Central memory CD4-positive, alpha-beta T cell (primary cell): ENCODE measurements at regions not wholly inside any gene's neighbourhood (a gene's known extent, or its start where the extent isn't known, plus 50 kb on each side); places are given as distances from the start of the nearest gene placed in this dataset.
"Not testable (repeated sequence)": the region's sequence is repeated elsewhere in the genome, so short reads cannot be mapped to it uniquely, and the experiment has no call there.

Experiments
- DNase-seq: peaks from one replicate; pipeline ENCODE4 v3.0.0; 2022

- DNase-seq = no peak
These were observed 175.6 kb upstream of the MYLIP start for GRCh38 chr6:15953152-15953880.

GRCh38 chr6:15952231-15953151, 176.4 kb upstream of the MYLIP start:
- no peak for DNase-seq

GRCh38 chr6:15950962-15951569, 177.8 kb upstream of the MYLIP start:
- no peak for DNase-seq

GRCh38 chr6:15949982-15950381, 178.9 kb upstream of the MYLIP start:
- no peak for DNase-seq

GRCh38 chr6:15948930-15949900, 179.7 kb upstream of the MYLIP start:
- no peak for DNase-seq

- no peak for DNase-seq
These were observed 181.0 kb upstream of the MYLIP start for GRCh38 chr6:15947923-15948322.

GRCh38 chr6:15947436-15947835, 181.4 kb upstream of the MYLIP start:
- DNase-seq = no peak

GRCh38 chr6:15946701-15947385, 182.0 kb upstream of the MYLIP start:
- DNase-seq = no peak

GRCh38 chr6:15945593-15946159, 183.2 kb upstream of the MYLIP start:
- no peak for DNase-seq

- no peak for DNase-seq
These were observed 185.5 kb upstream of the MYLIP start for GRCh38 chr6:15943423-15943822.

GRCh38 chr6:15941168-15941567, 187.7 kb upstream of the MYLIP start:
- DNase-seq = no peak

- DNase-seq = no peak
These were observed 190.8 kb upstream of the MYLIP start for GRCh38 chr6:15938107-15938506.

GRCh38 chr6:15937602-15938001, 191.3 kb upstream of the MYLIP start:
- no peak for DNase-seq

GRCh38 chr6:15936503-15936902, 192.4 kb upstream of the MYLIP start:
- no peak for DNase-seq

GRCh38 chr6:15935661-15936060, 193.2 kb upstream of the MYLIP start:
- no peak for DNase-seq

- not testable (repeated sequence) for DNase-seq
These were observed 197.2 kb upstream of the MYLIP start for GRCh38 chr6:15931697-15932096.

GRCh38 chr6:15930207-15930606, 198.7 kb upstream of the MYLIP start:
- no peak for DNase-seq

- DNase-seq = no peak
These were observed 199.2 kb upstream of the MYLIP start for GRCh38 chr6:15929685-15930084.

GRCh38 chr6:15927531-15928225, 201.2 kb upstream of the MYLIP start:
- DNase-seq = no peak

- no peak for DNase-seq
These were observed 202.6 kb upstream of the MYLIP start for GRCh38 chr6:15926256-15926655.

- no peak for DNase-seq
These were observed 204.0 kb upstream of the MYLIP start for GRCh38 chr6:15924893-15925292.
